ENCODE measurements at regions not wholly inside any gene's neighbourhood (a gene's known extent, or its start where the extent isn't known, plus 50 kb on each side); places are given as distances from the start of the nearest gene placed in this dataset.

- H3K4me3 ChIP-seq (ENCODE audit: low read depth, low read length): no peak overlapping the region
- no peaks in the 10 kb centered on the region for H3K4me1 ChIP-seq (ENCODE audit: control insufficient read depth, insufficient read depth, low read length)
- H3K27ac ChIP-seq (ENCODE audit: low read depth, low read length): no peak overlapping the region
- H3K36me3 ChIP-seq (ENCODE audit: control insufficient read depth, insufficient read depth, low read length): no peaks in the 10 kb centered on the region
- peaks cover 4% of the 10 kb centered on the region for H3K27me3 ChIP-seq (ENCODE audit: control insufficient read depth, insufficient read depth, low read length)
- H3K9me3 ChIP-seq (ENCODE audit: control insufficient read depth, insufficient read depth, low read length): no peaks in the 10 kb centered on the region
- no CpG with 5 or more reads among the region's 3 CpGs for WGBS (ENCODE audit: insufficient coverage)
- DNase-seq (ENCODE audit: low read depth in 4 of 6, low spot score in 6 of 6): no peak
Measured at GRCh38 chr11:115905341-115906000, 401.3 kb upstream of the CADM1 start.

- Histone ChIP-seq H3K36me3 (ENCODE audit: control insufficient read depth, insufficient read depth, low read length) (no peaks in the 10 kb centered on the region), H3K27ac (ENCODE audit: low read depth, low read length) (no peak overlapping the region), H3K4me1 (ENCODE audit: control insufficient read depth, insufficient read depth, low read length) (no peaks in the 10 kb centered on the region), H3K27me3 (ENCODE audit: control insufficient read depth, insufficient read depth, low read length) (peaks cover 4% of the 10 kb centered on the region), H3K4me3 (ENCODE audit: low read depth, low read length) (no peak overlapping the region), H3K9me3 (ENCODE audit: control insufficient read depth, insufficient read depth, low read length) (no peaks in the 10 kb centered on the region)
- 92% methylated on average over 2 of the region's 4 CpGs for WGBS (ENCODE audit: insufficient coverage)
- no peak for DNase-seq (ENCODE audit: low read depth in 4 of 6, low spot score in 6 of 6)
Measured at GRCh38 chr11:115903179-115903578, 399.0 kb upstream of the CADM1 start.

GRCh38 chr11:115901069-115901468 lies 396.9 kb upstream of the CADM1 start:
- no peaks in the 10 kb centered on the region for H3K27me3 ChIP-seq (ENCODE audit: control insufficient read depth, insufficient read depth, low read length)
- no peaks in the 10 kb centered on the region for H3K4me1 ChIP-seq (ENCODE audit: control insufficient read depth, insufficient read depth, low read length)
- H3K36me3 ChIP-seq (ENCODE audit: control insufficient read depth, insufficient read depth, low read length): no peaks in the 10 kb centered on the region
- DNase-seq (ENCODE audit: low read depth in 4 of 6, low spot score in 6 of 6): no peak
- no peaks in the 10 kb centered on the region for H3K9me3 ChIP-seq (ENCODE audit: control insufficient read depth, insufficient read depth, low read length)
- H3K4me3 ChIP-seq (ENCODE audit: low read depth, low read length): no peak overlapping the region
- no peak overlapping the region for H3K27ac ChIP-seq (ENCODE audit: low read depth, low read length)

DNA sequence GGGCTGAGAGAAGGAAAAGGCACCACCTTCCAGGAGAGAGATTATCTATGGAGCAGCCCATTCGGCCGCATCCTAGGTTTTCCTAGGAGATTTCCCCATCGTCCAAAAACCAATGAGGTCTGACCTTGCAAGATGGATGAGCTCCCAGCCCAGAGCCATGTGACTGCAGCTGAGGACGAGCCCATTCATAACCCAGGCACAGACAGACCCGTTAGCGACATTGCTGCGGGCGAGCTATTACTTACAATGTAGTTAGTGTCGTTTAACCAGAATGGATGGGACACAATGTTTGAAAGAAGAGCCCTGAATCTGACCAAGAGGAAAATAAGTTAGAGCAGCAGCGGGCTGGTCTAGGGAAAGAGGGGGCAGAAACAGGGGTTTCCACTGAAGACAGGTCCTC lies 395.9 kb upstream of the CADM1 start:
- no peaks in the 10 kb centered on the region for H3K4me1 ChIP-seq (ENCODE audit: control insufficient read depth, insufficient read depth, low read length)

GRCh38 chr11:115897707-115898106 lies 393.5 kb upstream of the CADM1 start:
- H3K9me3 ChIP-seq (ENCODE audit: control insufficient read depth, insufficient read depth, low read length): no peaks in the 10 kb centered on the region
- 72% methylated on average over 3 of the region's 4 CpGs for WGBS (ENCODE audit: insufficient coverage)

More for the DNA sequence above, 395.9 kb upstream of the CADM1 start:
- peak in 1 of 6 donors; percentile 76 for DNase-seq (ENCODE audit: low read depth in 4 of 6, low spot score in 6 of 6)
- no peaks in the 10 kb centered on the region for H3K27me3 ChIP-seq (ENCODE audit: control insufficient read depth, insufficient read depth, low read length)
- H3K4me3 ChIP-seq (ENCODE audit: low read depth, low read length): no peak overlapping the region
- H3K27ac ChIP-seq (ENCODE audit: low read depth, low read length): no peak overlapping the region
- H3K36me3 ChIP-seq (ENCODE audit: control insufficient read depth, insufficient read depth, low read length): no peaks in the 10 kb centered on the region
- no peaks in the 10 kb centered on the region for H3K9me3 ChIP-seq (ENCODE audit: control insufficient read depth, insufficient read depth, low read length)
- WGBS (ENCODE audit: insufficient coverage): 30% methylated on average over 7 of the region's 10 CpGs

DNA sequence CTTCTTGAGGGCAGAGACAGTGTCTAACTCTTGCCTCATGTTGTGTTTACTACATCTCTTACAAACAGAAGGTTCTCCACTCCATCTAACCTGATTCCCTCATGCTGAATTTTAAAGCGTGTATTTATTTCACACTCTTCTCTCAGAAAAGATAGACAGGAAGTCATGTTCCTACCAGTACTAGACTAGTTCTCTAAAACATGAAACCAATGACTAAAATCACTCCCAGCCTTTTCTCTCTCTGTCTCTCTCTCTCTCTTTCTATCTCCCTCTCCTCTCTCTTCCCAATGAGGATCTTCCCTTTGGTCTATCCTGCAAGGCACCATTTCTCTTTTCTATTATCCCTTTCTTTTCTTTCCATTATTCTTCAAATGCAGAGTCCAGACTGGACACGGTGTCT lies 391.9 kb upstream of the CADM1 start:
- H3K4me3 ChIP-seq (ENCODE audit: low read depth, low read length): no peak overlapping the region
- 93% methylated on average over 2 of the region's 2 CpGs for WGBS (ENCODE audit: insufficient coverage)
- no peak for DNase-seq (ENCODE audit: low read depth in 4 of 6, low spot score in 6 of 6)

More at GRCh38 chr11:115897707-115898106, 393.5 kb upstream of the CADM1 start:
- no peaks in the 10 kb centered on the region for H3K4me1 ChIP-seq (ENCODE audit: control insufficient read depth, insufficient read depth, low read length)
- DNase-seq (ENCODE audit: low read depth in 4 of 6, low spot score in 6 of 6): no peak
- H3K4me3 ChIP-seq (ENCODE audit: low read depth, low read length): no peak overlapping the region
- no peaks in the 10 kb centered on the region for H3K27me3 ChIP-seq (ENCODE audit: control insufficient read depth, insufficient read depth, low read length)
- H3K27ac ChIP-seq (ENCODE audit: low read depth, low read length): no peak overlapping the region
- no peaks in the 10 kb centered on the region for H3K36me3 ChIP-seq (ENCODE audit: control insufficient read depth, insufficient read depth, low read length)

GRCh38 chr11:115895594-115895993 lies 391.4 kb upstream of the CADM1 start:
- Histone ChIP-seq H3K27me3 (ENCODE audit: control insufficient read depth, insufficient read depth, low read length) (no peaks in the 10 kb centered on the region), H3K4me3 (ENCODE audit: low read depth, low read length) (no peak overlapping the region), H3K4me1 (ENCODE audit: control insufficient read depth, insufficient read depth, low read length) (no peaks in the 10 kb centered on the region), H3K36me3 (ENCODE audit: control insufficient read depth, insufficient read depth, low read length) (no peaks in the 10 kb centered on the region), H3K9me3 (ENCODE audit: control insufficient read depth, insufficient read depth, low read length) (no peaks in the 10 kb centered on the region), H3K27ac (ENCODE audit: low read depth, low read length) (no peak overlapping the region)
- no peak for DNase-seq (ENCODE audit: low read depth in 4 of 6, low spot score in 6 of 6)
- WGBS (ENCODE audit: insufficient coverage): no CpG with 5 or more reads among the region's 1 CpG

More for the DNA sequence above, 391.9 kb upstream of the CADM1 start:
- H3K4me1 ChIP-seq (ENCODE audit: control insufficient read depth, insufficient read depth, low read length): no peaks in the 10 kb centered on the region
- no peak overlapping the region for H3K27ac ChIP-seq (ENCODE audit: low read depth, low read length)
- H3K36me3 ChIP-seq (ENCODE audit: control insufficient read depth, insufficient read depth, low read length): no peaks in the 10 kb centered on the region
- no peaks in the 10 kb centered on the region for H3K9me3 ChIP-seq (ENCODE audit: control insufficient read depth, insufficient read depth, low read length)
- no peaks in the 10 kb centered on the region for H3K27me3 ChIP-seq (ENCODE audit: control insufficient read depth, insufficient read depth, low read length)

DNA sequence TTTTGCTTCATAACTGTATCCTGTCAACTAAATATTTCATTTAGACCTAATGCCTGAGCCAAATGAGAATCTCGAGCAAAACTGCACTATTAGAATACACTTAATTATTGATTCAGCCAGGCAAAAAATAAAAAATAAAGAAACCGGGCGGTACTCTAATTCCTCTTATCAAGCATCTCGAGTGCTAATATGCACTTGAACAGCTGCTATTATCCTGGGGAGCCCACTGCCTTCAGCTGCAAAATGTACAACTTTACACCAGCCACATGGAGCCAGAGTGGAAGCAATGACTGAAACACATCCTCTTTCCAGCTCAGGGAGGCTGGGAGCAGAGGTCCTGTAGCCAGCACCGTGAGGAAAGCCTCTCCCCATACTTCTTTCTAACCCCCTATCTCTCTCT lies 390.0 kb upstream of the CADM1 start:
- Histone ChIP-seq H3K4me3 (ENCODE audit: low read depth, low read length) (no peak overlapping the region), H3K4me1 (ENCODE audit: control insufficient read depth, insufficient read depth, low read length) (no peaks in the 10 kb centered on the region), H3K27ac (ENCODE audit: low read depth, low read length) (no peak overlapping the region), H3K9me3 (ENCODE audit: control insufficient read depth, insufficient read depth, low read length) (no peaks in the 10 kb centered on the region), H3K27me3 (ENCODE audit: control insufficient read depth, insufficient read depth, low read length) (no peaks in the 10 kb centered on the region), H3K36me3 (ENCODE audit: control insufficient read depth, insufficient read depth, low read length) (no peaks in the 10 kb centered on the region)
- peak in 1 of 6 donors; percentile 62 for DNase-seq (ENCODE audit: low read depth in 4 of 6, low spot score in 6 of 6)
- 69% methylated on average over 4 of the region's 5 CpGs for WGBS (ENCODE audit: insufficient coverage)

DNA sequence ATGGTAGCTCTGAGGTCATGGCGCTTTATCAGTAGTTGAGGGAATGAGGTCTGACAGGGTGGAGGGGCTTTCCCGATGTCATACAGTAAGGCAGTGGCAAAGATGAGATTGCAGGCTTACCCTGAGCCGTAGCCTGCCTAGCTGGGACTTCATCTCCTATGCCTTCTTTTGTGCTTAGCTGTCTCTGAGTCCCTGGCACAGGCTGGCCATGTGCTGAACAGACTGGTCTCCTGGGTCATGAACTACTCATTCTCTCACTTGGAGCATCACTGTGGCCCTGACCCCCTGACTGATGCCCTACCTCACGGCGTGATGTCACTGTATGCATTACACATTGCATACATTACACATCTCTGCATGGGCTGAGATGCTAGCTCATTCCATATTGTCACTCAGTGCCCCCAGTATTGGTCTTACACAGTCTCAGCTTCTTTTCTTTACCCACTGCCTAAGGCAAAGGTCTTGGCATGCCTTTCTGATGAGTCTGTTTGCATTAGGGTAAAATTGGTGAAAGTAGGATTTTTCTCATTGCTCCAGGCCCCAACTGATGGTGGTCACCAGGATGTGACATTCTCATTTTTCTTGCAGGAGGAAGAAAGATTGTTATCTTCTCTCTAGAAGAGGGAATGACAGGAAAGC lies 389.4 kb upstream of the CADM1 start:
- Histone ChIP-seq H3K4me3 (ENCODE audit: low read depth, low read length) (no peak overlapping the region), H3K27me3 (ENCODE audit: control insufficient read depth, insufficient read depth, low read length) (no peaks in the 10 kb centered on the region), H3K36me3 (ENCODE audit: control insufficient read depth, insufficient read depth, low read length) (no peaks in the 10 kb centered on the region), H3K4me1 (ENCODE audit: control insufficient read depth, insufficient read depth, low read length) (no peaks in the 10 kb centered on the region), H3K27ac (ENCODE audit: low read depth, low read length) (no peak overlapping the region), H3K9me3 (ENCODE audit: control insufficient read depth, insufficient read depth, low read length) (no peaks in the 10 kb centered on the region)
- 96% methylated on average over 5 of the region's 5 CpGs for WGBS (ENCODE audit: insufficient coverage)
- DNase-seq (ENCODE audit: low read depth in 4 of 6, low spot score in 6 of 6): no peak

GRCh38 chr11:115892016-115892415 lies 387.8 kb upstream of the CADM1 start:
- Histone ChIP-seq H3K4me3 (ENCODE audit: low read depth, low read length) (no peak overlapping the region), H3K27ac (ENCODE audit: low read depth, low read length) (no peak overlapping the region), H3K36me3 (ENCODE audit: control insufficient read depth, insufficient read depth, low read length) (no peaks in the 10 kb centered on the region), H3K9me3 (ENCODE audit: control insufficient read depth, insufficient read depth, low read length) (no peaks in the 10 kb centered on the region), H3K4me1 (ENCODE audit: control insufficient read depth, insufficient read depth, low read length) (no peaks in the 10 kb centered on the region), H3K27me3 (ENCODE audit: control insufficient read depth, insufficient read depth, low read length) (no peaks in the 10 kb centered on the region)
- WGBS (ENCODE audit: insufficient coverage): 100% methylated on average over 1 of the region's 2 CpGs
- no peak for DNase-seq (ENCODE audit: low read depth in 4 of 6, low spot score in 6 of 6)
